ENCODE measurements at regions not wholly inside any gene's neighbourhood (a gene's known extent, or its start where the extent isn't known, plus 50 kb on each side); places are given as distances from the start of the nearest gene placed in this dataset.

DNA sequence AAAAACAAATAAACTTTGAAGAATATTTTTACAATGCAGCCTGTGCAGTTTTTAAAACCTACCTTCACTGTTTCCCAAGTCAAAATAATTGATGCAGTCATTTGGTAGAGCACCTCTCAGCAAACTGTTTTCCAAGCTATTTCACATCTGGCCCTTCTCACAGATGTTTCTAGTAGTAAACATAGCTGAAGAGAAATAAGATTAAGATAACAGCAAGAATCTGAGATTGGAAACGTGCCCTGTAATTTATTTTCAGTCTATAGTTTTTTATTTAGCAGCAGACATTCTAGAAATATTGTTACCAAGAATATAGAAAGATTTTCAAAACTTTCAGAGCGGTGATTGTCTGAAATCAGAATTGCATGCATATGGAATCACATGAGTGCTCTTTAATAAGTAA, 440.2 kb downstream of the TRIB2 start (continued):
- TF ChIP-seq AFF4 (CRISPR knock-in tag; IDR thresholded peaks at IDR 0.05; ENCODE audit: borderline replicate concordance), result no peak
- TF ChIP-seq, protein P1, sequence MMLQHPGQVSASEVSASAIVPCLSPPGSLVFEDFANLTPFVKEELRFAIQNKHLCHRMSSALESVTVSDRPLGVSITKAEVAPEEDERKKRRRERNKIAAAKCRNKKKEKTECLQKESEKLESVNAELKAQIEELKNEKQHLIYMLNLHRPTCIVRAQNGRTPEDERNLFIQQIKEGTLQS (CRISPR knock-in tag; conservative IDR thresholded peaks at IDR 0.05), result no peak
- TF ChIP-seq KAT7 (CRISPR knock-in tag; IDR thresholded peaks at IDR 0.05; ENCODE audit: borderline replicate concordance), result no peak

GRCh38 chr2:13158466-13158865, 441.7 kb downstream of the TRIB2 start:
- no peaks in the 10 kb centered on the region for H3K4me1 Mint-ChIP-seq

DNA sequence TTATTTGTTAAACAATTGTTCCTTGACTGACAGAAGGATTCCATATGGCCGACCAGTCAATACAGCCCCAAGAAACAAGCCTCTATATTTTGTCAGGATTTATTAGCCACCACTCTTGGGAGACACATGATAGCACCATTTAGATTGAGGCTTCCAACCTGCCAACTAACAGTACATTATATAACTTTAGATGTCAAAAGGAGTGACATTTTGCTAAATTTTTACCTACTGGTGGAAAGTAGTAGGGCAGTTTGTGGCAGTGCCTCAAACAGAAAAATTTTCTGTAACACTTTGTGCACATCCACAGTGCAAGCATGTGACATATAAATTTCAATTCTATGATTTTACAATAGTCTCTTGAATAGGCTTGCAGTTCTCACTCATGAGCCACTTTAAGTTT, 464.0 kb downstream of the TRIB2 start:
- DNase-seq (ENCODE audit: low spot score) (no peak), ATAC-seq (no peak)
- H3K27me3 Mint-ChIP-seq (ENCODE audit: low read depth), result no peaks in the 10 kb centered on the region
- H3K9me3 Mint-ChIP-seq, result peaks cover 38% of the 10 kb centered on the region
- H3K27ac Mint-ChIP-seq, result no peak overlapping the region
- no peaks in the 10 kb centered on the region for H3K4me1 Mint-ChIP-seq
- peaks cover 21% of the 10 kb centered on the region for H3K36me3 Mint-ChIP-seq
- H3K4me3 Mint-ChIP-seq, result no peak overlapping the region
- POLR2A ChIA-PET, result no interaction called here
- CTCF ChIA-PET, result no interaction called here
- no peak for TF ChIP-seq MLX (CRISPR knock-in tag; IDR thresholded peaks at IDR 0.05)
- TF ChIP-seq ZBTB21 (CRISPR knock-in tag; IDR thresholded peaks at IDR 0.05; ENCODE audit: borderline replicate concordance), result no peak
- TF ChIP-seq, protein P2, sequence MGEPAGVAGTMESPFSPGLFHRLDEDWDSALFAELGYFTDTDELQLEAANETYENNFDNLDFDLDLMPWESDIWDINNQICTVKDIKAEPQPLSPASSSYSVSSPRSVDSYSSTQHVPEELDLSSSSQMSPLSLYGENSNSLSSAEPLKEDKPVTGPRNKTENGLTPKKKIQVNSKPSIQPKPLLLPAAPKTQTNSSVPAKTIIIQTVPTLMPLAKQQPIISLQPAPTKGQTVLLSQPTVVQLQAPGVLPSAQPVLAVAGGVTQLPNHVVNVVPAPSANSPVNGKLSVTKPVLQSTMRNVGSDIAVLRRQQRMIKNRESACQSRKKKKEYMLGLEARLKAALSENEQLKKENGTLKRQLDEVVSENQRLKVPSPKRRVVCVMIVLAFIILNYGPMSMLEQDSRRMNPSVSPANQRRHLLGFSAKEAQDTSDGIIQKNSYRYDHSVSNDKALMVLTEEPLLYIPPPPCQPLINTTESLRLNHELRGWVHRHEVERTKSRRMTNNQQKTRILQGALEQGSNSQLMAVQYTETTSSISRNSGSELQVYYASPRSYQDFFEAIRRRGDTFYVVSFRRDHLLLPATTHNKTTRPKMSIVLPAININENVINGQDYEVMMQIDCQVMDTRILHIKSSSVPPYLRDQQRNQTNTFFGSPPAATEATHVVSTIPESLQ (CRISPR knock-in tag; IDR thresholded peaks at IDR 0.05), result no peak
- no peak for TF ChIP-seq SOX15 (CRISPR knock-in tag; IDR thresholded peaks at IDR 0.05)
- no peak for TF ChIP-seq KAT7 (CRISPR knock-in tag; IDR thresholded peaks at IDR 0.05; ENCODE audit: borderline replicate concordance)
- TF ChIP-seq FOXP1 (CRISPR knock-in tag; IDR thresholded peaks at IDR 0.05; ENCODE audit: borderline replicate concordance), result no peak
- no peak for TF ChIP-seq E2F1 (CRISPR knock-in tag; IDR thresholded peaks at IDR 0.05)
- TF ChIP-seq ZNF423 (CRISPR knock-in tag; IDR thresholded peaks at IDR 0.05), result no peak

More at GRCh38 chr2:13158466-13158865, 441.7 kb downstream of the TRIB2 start:
- ChIA-PET POLR2A (no interaction called here), CTCF (no interaction called here)
- Mint-ChIP-seq H3K4me3 (no peak overlapping the region), H3K36me3 (no peaks in the 10 kb centered on the region), H3K27ac (no peak overlapping the region), H3K27me3 (ENCODE audit: low read depth) (no peaks in the 10 kb centered on the region), H3K9me3 (no peaks in the 10 kb centered on the region)
- TF ChIP-seq ZNF423 (CRISPR knock-in tag; IDR thresholded peaks at IDR 0.05) (no peak), NR2C2 (CRISPR knock-in tag; IDR thresholded peaks at IDR 0.05) (no peak), OVOL2 (CRISPR knock-in tag; IDR thresholded peaks at IDR 0.05; ENCODE audit: borderline replicate concordance) (no peak), CBFB (CRISPR knock-in tag; IDR thresholded peaks at IDR 0.05; ENCODE audit: low read depth) (no peak), E2F5 (CRISPR knock-in tag; IDR thresholded peaks at IDR 0.05) (no peak), GRHL2 (CRISPR knock-in tag; IDR thresholded peaks at IDR 0.05; ENCODE audit: insufficient replicate concordance, severe bottlenecking) (no peak), IRF2 (CRISPR knock-in tag; IDR thresholded peaks at IDR 0.05; ENCODE audit: borderline replicate concordance, low read depth) (no peak), ATF1 (CRISPR knock-in tag; IDR thresholded peaks at IDR 0.05) (no peak), MAX (CRISPR knock-in tag; IDR thresholded peaks at IDR 0.05) (no peak), NFATC4 (CRISPR knock-in tag; IDR thresholded peaks at IDR 0.05) (no peak), ZNF121 (CRISPR knock-in tag; IDR thresholded peaks at IDR 0.05) (no peak), TEAD4 (CRISPR knock-in tag; IDR thresholded peaks at IDR 0.05) (no peak), KAT7 (CRISPR knock-in tag; IDR thresholded peaks at IDR 0.05; ENCODE audit: borderline replicate concordance) (no peak), CREB1 (CRISPR knock-in tag; IDR thresholded peaks at IDR 0.05) (no peak)
- TF ChIP-seq, protein P2 (CRISPR knock-in tag; IDR thresholded peaks at IDR 0.05), result no peak
- ATAC-seq (no peak), DNase-seq (ENCODE audit: low spot score) (no peak)

All from WTC11 (cell line).